Endometrium (tissue), 2 donors: ENCODE measurements at regions not wholly inside any gene's neighbourhood (a gene's known extent, or its start where the extent isn't known, plus 50 kb on each side); places are given as distances from the start of the nearest gene placed in this dataset.

Experiments used
- FAIRE-seq: peaks from 2 replicates; lab custom pipeline; 2012; peaks lifted over from hg19 to GRCh38; lab: Jason Lieb, UNC
- donor health status: control.
- donor health status: control.

GRCh38 chr13:74661851-74662250 lies 527.6 kb upstream of the KLF12 start:
- no peak for FAIRE-seq

- no peak for FAIRE-seq
These were observed 523.6 kb upstream of the KLF12 start for GRCh38 chr13:74657765-74658164.

- no peak for FAIRE-seq
These were observed 516.9 kb upstream of the KLF12 start for GRCh38 chr13:74651121-74651520.

- no peak for FAIRE-seq
These were observed 513.8 kb upstream of the KLF12 start for GRCh38 chr13:74647991-74648390.

GRCh38 chr13:74647211-74647610 lies 513.0 kb upstream of the KLF12 start:
- no peak for FAIRE-seq

- no peak for FAIRE-seq
These were observed 511.9 kb upstream of the KLF12 start for GRCh38 chr13:74646091-74646490.

GRCh38 chr13:74645586-74645985 lies 511.4 kb upstream of the KLF12 start:
- no peak for FAIRE-seq

GRCh38 chr13:74644229-74644628 lies 510.0 kb upstream of the KLF12 start:
- no peak for FAIRE-seq

GRCh38 chr13:74641586-74641985 lies 507.4 kb upstream of the KLF12 start:
- no peak for FAIRE-seq

- no peak for FAIRE-seq
These were observed 499.5 kb upstream of the KLF12 start for GRCh38 chr13:74633734-74634133.

- no peak for FAIRE-seq
These were observed 495.8 kb upstream of the KLF12 start for GRCh38 chr13:74629985-74630384.

GRCh38 chr13:74625541-74625940 lies 491.3 kb upstream of the KLF12 start:
- FAIRE-seq, result no peak

GRCh38 chr13:74623761-74624160 lies 489.6 kb upstream of the KLF12 start:
- FAIRE-seq, result no peak

- FAIRE-seq, result no peak
These were observed 488.1 kb upstream of the KLF12 start for GRCh38 chr13:74622284-74622683.

GRCh38 chr13:74620711-74621110 lies 486.5 kb upstream of the KLF12 start:
- FAIRE-seq, result no peak

- FAIRE-seq, result no peak
These were observed 486.1 kb upstream of the KLF12 start for GRCh38 chr13:74620308-74620707.

- FAIRE-seq, result no peak
These were observed 463.3 kb upstream of the KLF12 start for GRCh38 chr13:74597526-74597925.

- FAIRE-seq, result no peak
These were observed 462.5 kb upstream of the KLF12 start for GRCh38 chr13:74596691-74597090.

GRCh38 chr13:74593688-74594087 lies 459.5 kb upstream of the KLF12 start:
- FAIRE-seq, result no peak

- no peak for FAIRE-seq
These were observed 452.6 kb upstream of the KLF12 start for GRCh38 chr13:74586847-74587246.

- no peak for FAIRE-seq
These were observed 442.2 kb upstream of the KLF12 start for GRCh38 chr13:74576420-74576819.

- no peak for FAIRE-seq
These were observed 441.5 kb upstream of the KLF12 start for GRCh38 chr13:74575729-74576125.

- FAIRE-seq, result no peak
These were observed 440.9 kb upstream of the KLF12 start for GRCh38 chr13:74574964-74575728.

- no peak for FAIRE-seq
These were observed 439.4 kb upstream of the KLF12 start for GRCh38 chr13:74573654-74574053.
